Psoas muscle (tissue), 7 donors: ENCODE measurements at regions not wholly inside any gene's neighbourhood (a gene's known extent, or its start where the extent isn't known, plus 50 kb on each side); places are given as distances from the start of the nearest gene placed in this dataset.

Experiments used
- ATAC-seq, 4 donors: fragments of 200-7000 bp; cut with Tn5 transposase; one replicate each; pipeline ENCODE4 v1.9.1; 2020; ENCODE audit warnings: moderate library complexity in 3 of 4, mild to moderate bottlenecking in 2 of 4
- DNase-seq, 2 donors: peaks; one replicate each; pipeline ENCODE4 v3.0.0-alpha.2; 2020
- H3K27ac ChIP-seq: fragments of 200-600 bp; one replicate; pipeline ENCODE4 v1.8.0; 2022
- H3K27me3 ChIP-seq, 3 donors: fragments of 200-600 bp in 1 of 3; one replicate each; pipeline versions ENCODE4 v1.6.1 to v1.8.0; 2013 to 2022; ENCODE audit warnings: low read length in 2 of 3, mild to moderate bottlenecking in 2 of 3, moderate library complexity in 1 of 3; ENCODE audit not compliant: insufficient read depth in 3 of 3
- H3K36me3 ChIP-seq, 2 donors: fragments of 200-600 bp in 1 of 2; one replicate each; pipeline versions ENCODE4 v1.6.1 to v1.8.0; 2013 to 2022; ENCODE audit warnings: low read depth in 1 of 2, mild to moderate bottlenecking in 1 of 2, moderate library complexity in 1 of 2; ENCODE audit not compliant: insufficient read depth in 1 of 2
- H3K4me1 ChIP-seq: fragments of 200-600 bp; one replicate; pipeline ENCODE4 v1.8.0; 2022
- H3K4me3 ChIP-seq: fragments of 200-600 bp; one replicate; pipeline ENCODE4 v1.8.0; 2022; ENCODE audit warnings: mild to moderate bottlenecking
- H3K9me3 ChIP-seq: fragments of 200-600 bp; one replicate; pipeline ENCODE4 v1.8.0; 2022
- WGBS, 3 donors: extraction: QIAGEN DNeasy Blood & Tissue Kit; methylation state at CpG; one replicate each; pipeline versions ENCODE4 v1.1.6 to v1.1.7; 2013; 5-methylcytosine and 5-hydroxymethylcytosine counted together
- intact Hi-C, 2 donors: fragments of 100-400 bp; cut with DNase I; formaldehyde crosslinking; loops; one replicate each; pipeline versions ENCODE4 v1.11.0 to v1.14.2; 2022
- TF ChIP-seq, protein P1 (sequence below): fragments of 200-600 bp; IDR thresholded peaks from one replicate; pipeline ENCODE4 v1.8.0; 2022; ENCODE audit warnings: antibody characterized with exemption
- donor health status: healthy with polysubstance abuse.
- donor health status: DM: no; HTN: no; CAD: no; lungs with moderate emphysema.
- donor health status: Bipolar disorder and iron deficiency.
- donor health status: healthy.
- donor health status: DM: yes; HTN: yes; CAD: no.
- donor health status: DM: no; HTN: no; CAD: no.
- donor health status: DM: yes; HTN: yes; CAD: no.

DNA sequence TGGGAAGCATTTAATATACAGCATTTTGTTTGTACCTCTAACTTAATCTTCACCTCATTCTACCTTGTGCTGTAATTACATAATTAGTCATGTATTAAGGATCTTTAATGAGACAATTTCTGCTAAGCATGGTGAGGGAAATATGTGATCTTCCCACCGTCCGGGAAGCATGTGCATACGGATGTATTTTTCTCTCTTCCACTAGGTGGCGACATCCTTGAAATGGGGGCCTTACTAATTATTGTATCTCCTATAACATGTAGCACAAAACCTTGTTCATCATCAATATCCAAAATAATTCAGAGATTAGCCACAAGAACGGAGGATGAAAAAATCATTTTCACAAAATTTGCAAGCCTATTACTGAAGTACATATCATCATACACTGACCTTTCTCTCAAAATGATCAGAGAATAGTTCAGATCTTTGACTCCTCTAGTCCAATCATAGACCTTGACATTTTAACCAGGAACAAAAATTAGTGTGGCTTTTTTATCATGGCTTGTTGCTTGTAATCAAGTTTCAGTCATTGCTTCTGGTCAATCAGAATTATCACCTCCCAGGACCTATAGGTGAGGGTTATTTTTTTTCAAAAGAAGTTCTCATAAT lies 148.9 kb upstream of the GBE1 start:
- intact Hi-C loops, result loop anchor here in 1 of 2 donors (2.0 kb wide), 1 partner anchor 222 kb away; no protein-coding TSS in a partner anchor
- H3K36me3 ChIP-seq, result no peaks in the 10 kb centered on the region
- TF ChIP-seq, protein P1, sequence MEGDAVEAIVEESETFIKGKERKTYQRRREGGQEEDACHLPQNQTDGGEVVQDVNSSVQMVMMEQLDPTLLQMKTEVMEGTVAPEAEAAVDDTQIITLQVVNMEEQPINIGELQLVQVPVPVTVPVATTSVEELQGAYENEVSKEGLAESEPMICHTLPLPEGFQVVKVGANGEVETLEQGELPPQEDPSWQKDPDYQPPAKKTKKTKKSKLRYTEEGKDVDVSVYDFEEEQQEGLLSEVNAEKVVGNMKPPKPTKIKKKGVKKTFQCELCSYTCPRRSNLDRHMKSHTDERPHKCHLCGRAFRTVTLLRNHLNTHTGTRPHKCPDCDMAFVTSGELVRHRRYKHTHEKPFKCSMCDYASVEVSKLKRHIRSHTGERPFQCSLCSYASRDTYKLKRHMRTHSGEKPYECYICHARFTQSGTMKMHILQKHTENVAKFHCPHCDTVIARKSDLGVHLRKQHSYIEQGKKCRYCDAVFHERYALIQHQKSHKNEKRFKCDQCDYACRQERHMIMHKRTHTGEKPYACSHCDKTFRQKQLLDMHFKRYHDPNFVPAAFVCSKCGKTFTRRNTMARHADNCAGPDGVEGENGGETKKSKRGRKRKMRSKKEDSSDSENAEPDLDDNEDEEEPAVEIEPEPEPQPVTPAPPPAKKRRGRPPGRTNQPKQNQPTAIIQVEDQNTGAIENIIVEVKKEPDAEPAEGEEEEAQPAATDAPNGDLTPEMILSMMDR, result peak; percentile 70
- WGBS, 3 donors, result 38 to 46% (median 43%) methylated on average over 5 of the region's 5 CpGs
- ATAC-seq (peak in 2 of 4 donors; percentile 53 to 70), DNase-seq (no peak)
- no peaks in the 10 kb centered on the region for H3K4me1 ChIP-seq
- H3K27me3 ChIP-seq, result no peaks in the 10 kb centered on the region
- no peak overlapping the region for H3K4me3 ChIP-seq
- H3K27ac ChIP-seq, result no peak overlapping the region
- no peaks in the 10 kb centered on the region for H3K9me3 ChIP-seq

DNA sequence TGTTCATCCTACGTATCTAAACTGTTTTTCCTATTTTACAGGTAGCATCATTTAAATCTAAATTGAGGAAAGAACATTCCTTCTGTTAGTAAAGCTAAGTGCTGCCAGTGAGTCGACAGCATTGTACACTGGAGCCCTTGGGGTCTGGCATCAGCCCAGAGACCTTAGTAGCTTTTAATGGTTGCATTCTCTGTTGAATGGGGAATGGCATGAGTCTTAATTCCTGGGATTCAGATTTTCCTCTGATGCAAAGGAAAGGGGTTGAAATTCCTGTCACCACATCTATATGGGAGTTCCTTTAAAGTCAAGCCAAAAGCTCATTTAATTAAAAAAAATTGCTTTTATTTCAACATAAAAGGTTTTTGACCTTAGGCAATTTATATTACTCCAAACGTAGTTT lies 148.4 kb upstream of the GBE1 start:
- Histone ChIP-seq H3K9me3 (no peaks in the 10 kb centered on the region), H3K4me1 (no peaks in the 10 kb centered on the region), H3K27ac (no peak overlapping the region), H3K4me3 (no peak overlapping the region), H3K36me3 (no peaks in the 10 kb centered on the region), H3K27me3 (no peaks in the 10 kb centered on the region)
- WGBS, 3 donors, result 71 to 86% (median 82%) methylated on average over 3 of the region's 3 CpGs
- intact Hi-C loops, result loop anchor here in 1 of 2 donors (2.0 kb wide), 1 partner anchor 223 kb away; no protein-coding TSS in a partner anchor
- ATAC-seq, result no peak
- TF ChIP-seq, protein P1, result no peak
- DNase-seq, result no peak

DNA sequence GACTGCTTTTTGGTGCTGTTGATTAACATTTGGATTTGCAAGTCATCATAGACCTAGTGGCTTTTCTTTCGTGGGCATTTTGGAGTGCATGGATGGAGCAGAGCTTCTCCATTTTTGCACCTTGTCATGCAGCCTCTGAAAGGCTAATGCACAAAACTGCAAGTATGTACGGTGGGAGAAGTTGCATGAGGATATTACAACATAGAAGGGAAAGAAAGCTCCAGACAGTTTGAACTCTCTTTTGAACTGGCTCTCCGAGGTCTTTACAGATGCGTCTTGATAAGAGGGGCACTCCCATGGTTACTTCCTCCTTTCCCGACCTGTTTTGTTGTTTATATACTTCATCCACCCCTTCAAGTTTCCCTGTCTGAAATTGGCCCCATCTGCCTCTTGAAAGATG lies 147.1 kb upstream of the GBE1 start:
- Histone ChIP-seq H3K36me3 (no peaks in the 10 kb centered on the region), H3K27me3 (no peaks in the 10 kb centered on the region), H3K4me1 (no peaks in the 10 kb centered on the region), H3K9me3 (no peaks in the 10 kb centered on the region), H3K4me3 (no peak overlapping the region), H3K27ac (no peak overlapping the region)
- no peak for ATAC-seq
- DNase-seq, result no peak
- TF ChIP-seq, protein P1, result no peak
- WGBS, 3 donors, result 69 to 76% (median 74%) methylated on average over 5 of the region's 5 CpGs
- intact Hi-C loops, result no loop called here

DNA sequence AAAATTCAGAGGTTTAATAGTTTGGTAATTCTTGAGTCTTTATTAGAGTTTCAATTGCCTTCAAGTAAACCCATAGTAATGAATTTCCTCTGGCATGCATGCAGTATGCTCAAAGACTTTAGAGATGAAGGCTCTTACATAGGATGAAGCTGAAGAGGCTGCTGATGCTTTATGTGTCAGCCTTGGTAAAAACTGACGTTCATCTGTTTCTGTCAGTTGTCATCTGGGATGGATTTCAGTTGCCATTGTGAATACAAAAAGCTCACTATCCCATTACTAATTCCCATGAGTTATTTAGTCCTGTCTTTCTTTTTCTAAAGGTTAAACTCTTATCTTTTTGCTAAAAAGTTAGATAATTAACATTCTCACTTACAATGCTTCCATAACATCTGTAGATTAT lies 136.9 kb upstream of the GBE1 start:
- Histone ChIP-seq H3K9me3 (no peaks in the 10 kb centered on the region), H3K27ac (no peak overlapping the region), H3K36me3 (no peaks in the 10 kb centered on the region), H3K27me3 (no peaks in the 10 kb centered on the region), H3K4me1 (no peaks in the 10 kb centered on the region), H3K4me3 (no peak overlapping the region)
- ATAC-seq (no peak), DNase-seq (no peak)
- TF ChIP-seq, protein P1, result no peak
- intact Hi-C loops, result no loop called here
- WGBS, 3 donors, result 28 to 36% (median 28%) methylated on average over 1 of the region's 1 CpG

DNA sequence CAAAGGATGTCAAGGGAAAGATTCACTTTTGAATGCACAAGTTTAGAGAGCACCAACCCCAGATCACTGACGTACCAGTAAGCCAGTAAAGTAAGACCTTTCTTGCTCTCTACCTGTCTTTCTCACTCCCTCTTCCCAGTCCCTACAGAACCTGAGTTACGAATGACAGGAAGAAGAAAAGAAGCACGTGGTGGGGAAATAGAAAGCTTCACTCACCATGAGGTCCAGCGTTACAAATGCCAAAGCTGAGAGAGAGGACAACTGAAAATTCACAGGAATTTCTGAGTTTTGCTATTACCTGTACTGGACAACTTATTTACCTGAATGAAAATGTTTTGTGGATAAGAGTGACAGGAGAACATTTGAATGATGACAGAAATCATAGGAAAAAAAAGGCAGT lies 133.2 kb upstream of the GBE1 start:
- Histone ChIP-seq H3K27ac (no peak overlapping the region), H3K27me3 (no peaks in the 10 kb centered on the region), H3K4me3 (no peak overlapping the region), H3K9me3 (no peaks in the 10 kb centered on the region), H3K36me3 (no peaks in the 10 kb centered on the region), H3K4me1 (peaks cover 6% of the 10 kb centered on the region)
- TF ChIP-seq, protein P1, result no peak
- DNase-seq (no peak), ATAC-seq (no peak)
- intact Hi-C loops, result no loop called here
- WGBS, 3 donors, result 78 to 82% (median 79%) methylated on average over 4 of the region's 4 CpGs
